Colonic mucosa (tissue), 4 donors: ENCODE measurements at regions not wholly inside any gene's neighbourhood (a gene's known extent, or its start where the extent isn't known, plus 50 kb on each side); places are given as distances from the start of the nearest gene placed in this dataset.

Source experiments
- DNase-seq: peaks from one replicate; pipeline ENCODE4 v3.0.0-alpha.2; 2020
- H3K27ac ChIP-seq: fragments of 200-600 bp; one replicate; pipeline ENCODE4 v1.8.0; 2021
- H3K27me3 ChIP-seq: fragments of 200-600 bp; one replicate; pipeline ENCODE4 v1.8.0; 2021
- H3K36me3 ChIP-seq: fragments of 200-600 bp; one replicate; pipeline ENCODE4 v1.8.0; 2021
- H3K4me1 ChIP-seq: fragments of 200-600 bp; one replicate; pipeline ENCODE4 v1.8.0; 2021; ENCODE audit warnings: mild to moderate bottlenecking
- H3K4me3 ChIP-seq: fragments of 200-600 bp; one replicate; pipeline ENCODE4 v1.8.0; 2021
- H3K9ac ChIP-seq, 2 donors: one replicate each; pipeline ENCODE4 v1.7.0; 2013; ENCODE audit warnings: control low read depth in 2 of 2, low read depth in 2 of 2, low read length in 2 of 2
- H3K9me3 ChIP-seq: fragments of 200-600 bp; one replicate; pipeline ENCODE4 v1.8.0; 2021
- CTCF ChIP-seq: fragments of 200-600 bp; IDR thresholded peaks from one replicate; pipeline ENCODE4 v1.8.0; 2022; ENCODE audit warnings: antibody characterized with exemption, mild to moderate bottlenecking
- intact Hi-C: fragments of 100-400 bp; cut with DNase I; formaldehyde crosslinking; loops from one replicate; pipeline ENCODE4 v1.14.1; 2022
- donor health status: healthy.
- donor health status: DM: no; HTN: no; CAD: no.
- donor health status: DM: no; HTN: no; CAD: no.

DNA sequence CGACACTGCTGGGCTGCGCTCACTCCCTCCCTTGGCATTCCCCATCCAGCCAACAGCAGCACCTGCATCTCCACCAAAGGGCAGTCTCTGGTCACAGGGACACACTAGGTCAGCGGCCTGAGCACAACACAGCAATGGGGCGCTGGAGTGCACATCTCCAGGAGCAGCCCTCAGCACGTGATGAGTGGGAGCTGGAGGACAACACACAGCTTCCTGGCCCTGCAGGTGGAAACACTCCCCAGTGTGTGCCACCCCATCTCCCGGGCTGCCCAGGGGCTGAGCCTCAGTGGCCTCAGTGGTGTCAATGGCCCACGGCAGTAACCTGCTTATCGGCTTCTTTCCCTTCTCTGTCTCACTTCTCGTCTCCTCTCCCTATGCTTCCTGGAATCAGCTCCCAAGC, 96.8 kb upstream of the VSTM2B start:
- no peaks in the 10 kb centered on the region for H3K36me3 ChIP-seq
- DNase-seq = no peak
- H3K4me3 ChIP-seq = no peak overlapping the region
- no peaks in the 10 kb centered on the region for H3K4me1 ChIP-seq
- H3K27me3 ChIP-seq = no peaks in the 10 kb centered on the region
- intact Hi-C loops = no loop called here
- H3K9me3 ChIP-seq = no peaks in the 10 kb centered on the region
- no peak for TF ChIP-seq CTCF
- H3K27ac ChIP-seq = no peak overlapping the region
- H3K9ac ChIP-seq = no peak overlapping the region

DNA sequence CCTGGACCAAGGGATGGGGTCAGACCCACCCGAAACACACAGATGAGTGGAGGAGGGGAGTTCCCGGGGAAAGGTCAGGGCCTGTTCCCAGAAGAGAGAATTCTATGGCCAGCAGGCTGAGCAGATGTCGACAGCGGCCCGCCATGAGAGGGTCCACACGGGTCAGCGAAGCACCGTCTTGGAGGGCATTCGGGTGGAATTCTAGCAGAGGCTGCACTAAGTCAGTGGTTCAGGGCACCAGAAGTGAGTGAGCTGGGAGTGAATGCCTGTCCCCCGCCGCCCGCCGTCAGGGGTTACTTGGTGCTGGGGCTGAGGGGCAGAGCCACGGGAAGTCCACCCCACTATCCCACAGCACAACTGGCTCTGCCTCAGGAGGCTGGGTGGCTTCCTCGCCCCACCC, 96.2 kb upstream of the VSTM2B start:
- Histone ChIP-seq H3K9me3 (no peaks in the 10 kb centered on the region), H3K9ac (no peak overlapping the region), H3K36me3 (no peaks in the 10 kb centered on the region), H3K27ac (no peak overlapping the region), H3K4me3 (no peak overlapping the region), H3K4me1 (no peaks in the 10 kb centered on the region), H3K27me3 (no peaks in the 10 kb centered on the region)
- intact Hi-C loops = no loop called here
- TF ChIP-seq CTCF = no peak
- DNase-seq = no peak

GRCh38 chr19:29431332-29431731, 94.5 kb upstream of the VSTM2B start:
- no peak overlapping the region for H3K27ac ChIP-seq
- no peak for DNase-seq
- H3K36me3 ChIP-seq = no peaks in the 10 kb centered on the region
- no peak overlapping the region for H3K4me3 ChIP-seq
- H3K4me1 ChIP-seq = no peaks in the 10 kb centered on the region
- no peaks in the 10 kb centered on the region for H3K27me3 ChIP-seq
- H3K9ac ChIP-seq = no peak overlapping the region
- TF ChIP-seq CTCF = no peak
- H3K9me3 ChIP-seq = no peaks in the 10 kb centered on the region
- intact Hi-C loops = no loop called here

DNA sequence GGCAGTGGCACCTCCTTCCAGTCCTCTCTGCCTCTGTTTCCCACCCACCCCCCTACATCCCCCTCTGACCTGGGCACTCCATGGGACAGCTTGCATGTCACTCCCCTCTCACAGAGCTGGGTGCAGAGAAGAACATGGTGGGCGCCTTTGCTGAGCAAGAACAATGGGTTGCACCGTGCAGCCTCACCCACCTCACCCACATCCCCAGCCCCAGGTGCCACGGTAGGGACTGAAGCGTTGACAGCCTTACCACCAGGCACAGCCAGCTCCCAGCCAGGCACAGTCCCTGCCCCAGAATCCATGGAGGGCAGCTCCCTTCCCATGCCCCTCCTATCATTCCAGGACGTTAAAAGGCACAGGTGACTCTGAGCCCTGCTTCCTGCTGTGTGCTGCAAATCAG, 93.1 kb upstream of the VSTM2B start:
- H3K9me3 ChIP-seq = no peaks in the 10 kb centered on the region
- TF ChIP-seq CTCF = no peak

GRCh38 chr19:29436591-29437103, 89.1 kb upstream of the VSTM2B start:
- Histone ChIP-seq H3K9ac (no peak overlapping the region), H3K36me3 (no peaks in the 10 kb centered on the region), H3K27me3 (no peaks in the 10 kb centered on the region), H3K4me3 (no peak overlapping the region), H3K9me3 (no peaks in the 10 kb centered on the region), H3K4me1 (no peaks in the 10 kb centered on the region), H3K27ac (no peak overlapping the region)
- no peak for TF ChIP-seq CTCF
- DNase-seq = no peak
- intact Hi-C loops = no loop called here

More for the DNA sequence above, 93.1 kb upstream of the VSTM2B start:
- no peaks in the 10 kb centered on the region for H3K36me3 ChIP-seq
- no peak for DNase-seq
- no peak overlapping the region for H3K9ac ChIP-seq
- H3K27ac ChIP-seq = no peak overlapping the region
- no peak overlapping the region for H3K4me3 ChIP-seq
- no peaks in the 10 kb centered on the region for H3K4me1 ChIP-seq
- intact Hi-C loops = no loop called here
- H3K27me3 ChIP-seq = no peaks in the 10 kb centered on the region

DNA sequence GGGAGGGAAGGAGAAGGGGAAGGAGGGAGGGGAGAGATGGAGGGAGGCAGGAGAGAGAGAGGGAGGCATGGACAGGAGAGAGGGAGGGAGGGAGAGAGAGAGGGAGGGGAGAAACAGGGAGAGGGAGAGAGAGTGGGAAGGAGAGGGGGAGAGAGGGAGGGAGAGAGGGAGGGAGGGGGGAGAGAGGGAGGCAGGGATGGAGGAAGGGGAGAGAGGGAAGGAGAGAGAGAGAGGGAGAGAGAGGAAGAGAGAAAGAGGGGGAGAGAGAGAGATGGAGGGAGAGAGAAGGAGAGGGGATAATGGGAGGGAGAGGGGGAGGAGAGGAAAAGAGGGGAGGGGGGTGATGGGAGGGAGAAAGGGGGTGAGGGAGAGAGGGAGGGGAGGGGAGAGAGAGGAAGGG, 86.8 kb upstream of the VSTM2B start:
- Histone ChIP-seq H3K4me1 (no peaks in the 10 kb centered on the region), H3K9me3 (no peaks in the 10 kb centered on the region), H3K4me3 (no peak overlapping the region), H3K9ac (no peak overlapping the region), H3K36me3 (no peaks in the 10 kb centered on the region), H3K27ac (no peak overlapping the region), H3K27me3 (no peaks in the 10 kb centered on the region)
- no peak for DNase-seq
- no peak for TF ChIP-seq CTCF
- intact Hi-C loops = no loop called here
